HCEC 1CT (cell line): ENCODE measurements at regions not wholly inside any gene's neighbourhood (a gene's known extent, or its start where the extent isn't known, plus 50 kb on each side); places are given as distances from the start of the nearest gene placed in this dataset.

Experiments
- DNase-seq: peaks from one replicate; pipeline ENCODE4 v3.0.0-alpha.2; 2017

GRCh38 chr4:182969651-182970279 lies 52.6 kb upstream of the DCTD start:
- DNase-seq: no peak

DNA sequence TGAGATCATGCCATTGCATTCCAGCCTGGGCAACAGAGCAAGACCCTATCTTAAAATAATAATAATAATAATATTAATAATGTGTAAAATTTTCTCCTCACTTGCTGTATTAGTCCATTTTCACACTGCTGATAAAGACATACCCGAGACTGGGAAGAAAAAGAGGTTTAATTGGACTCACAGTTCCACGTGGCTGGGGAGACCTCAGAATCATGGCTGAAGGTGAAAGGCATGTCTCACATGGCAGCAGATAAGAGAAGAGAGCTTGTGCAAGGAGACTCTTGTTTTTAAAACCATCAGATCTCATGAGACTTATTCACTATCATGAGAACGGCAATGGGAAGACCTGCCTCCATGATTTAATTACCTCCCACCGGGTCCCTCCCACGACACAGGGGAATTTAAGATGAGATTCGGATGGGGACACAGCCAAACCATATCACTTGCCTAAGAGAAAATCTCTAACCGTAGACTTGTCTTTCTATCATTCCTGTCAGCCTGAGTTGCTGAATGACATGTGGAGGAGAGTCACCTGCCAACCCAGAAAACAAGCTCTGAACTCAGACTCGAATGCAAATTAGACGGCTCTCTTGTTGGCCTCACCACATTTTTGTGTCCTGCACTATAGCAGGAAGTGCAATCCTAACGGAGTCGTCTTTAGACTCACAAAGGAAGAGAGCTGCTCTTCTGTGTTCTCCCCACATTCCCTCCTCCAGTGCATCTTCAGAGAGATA lies 51.9 kb upstream of the DCTD start:
- DNase-seq: no peak

DNA sequence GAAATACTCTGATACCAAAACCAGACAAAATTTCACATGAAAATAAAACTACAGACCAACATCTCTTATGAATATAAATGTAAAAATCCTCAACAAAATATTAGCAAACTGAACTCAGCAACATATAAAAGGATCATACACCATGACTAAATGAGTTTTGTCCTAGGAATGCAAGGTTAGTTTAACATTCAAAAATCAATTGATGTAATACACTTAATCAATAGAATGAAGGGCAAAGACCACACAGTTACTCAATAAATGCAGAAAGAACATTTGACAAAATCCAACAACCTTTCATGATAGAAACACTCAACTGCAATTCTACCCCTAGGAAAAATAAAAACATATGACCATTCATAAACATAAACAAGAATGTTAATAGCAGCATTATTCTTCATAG lies 50.2 kb upstream of the DCTD start:
- no peak for DNase-seq
